BE2C (cell line): ENCODE measurements at regions not wholly inside any gene's neighbourhood (a gene's known extent, or its start where the extent isn't known, plus 50 kb on each side); places are given as distances from the start of the nearest gene placed in this dataset.

ENCODE experiments used
- DNase-seq: peaks from one replicate; pipeline ENCODE4 v3.0.0-alpha.2; 2020
- H3K27me3 ChIP-seq: fragments of 250-450 bp; sonication (Bioruptor Pico); 2 replicates; pipeline ENCODE4 v1.5.1; 2020; ENCODE audit warnings: mild to moderate bottlenecking
- H3K36me3 ChIP-seq: fragments of 250-450 bp; sonication (Bioruptor Pico); 2 replicates; pipeline ENCODE4 v1.5.1; 2020; ENCODE audit warnings: mild to moderate bottlenecking
- H3K4me1 ChIP-seq: fragments of 250-450 bp; sonication (Bioruptor Pico); 2 replicates; pipeline ENCODE4 v1.5.1; 2020
- H3K4me3 ChIP-seq: 2 replicates; pipeline ENCODE4 v1.5.1; 2011; ENCODE audit warnings: low read depth, low read length
- H3K9me3 ChIP-seq: fragments of 250-450 bp; sonication (Bioruptor Pico); 2 replicates; pipeline ENCODE4 v1.5.1; 2020
- TF ChIP-seq, protein P1 (sequence below): IDR thresholded peaks from 2 replicates; pipeline ENCODE4 v1.5.1; 2012; ENCODE audit warnings: mild to moderate bottlenecking, low read depth, low read length

GRCh38 chr6:40887079-40887791, 151.8 kb downstream of the UNC5CL start:
- TF ChIP-seq, protein P1, sequence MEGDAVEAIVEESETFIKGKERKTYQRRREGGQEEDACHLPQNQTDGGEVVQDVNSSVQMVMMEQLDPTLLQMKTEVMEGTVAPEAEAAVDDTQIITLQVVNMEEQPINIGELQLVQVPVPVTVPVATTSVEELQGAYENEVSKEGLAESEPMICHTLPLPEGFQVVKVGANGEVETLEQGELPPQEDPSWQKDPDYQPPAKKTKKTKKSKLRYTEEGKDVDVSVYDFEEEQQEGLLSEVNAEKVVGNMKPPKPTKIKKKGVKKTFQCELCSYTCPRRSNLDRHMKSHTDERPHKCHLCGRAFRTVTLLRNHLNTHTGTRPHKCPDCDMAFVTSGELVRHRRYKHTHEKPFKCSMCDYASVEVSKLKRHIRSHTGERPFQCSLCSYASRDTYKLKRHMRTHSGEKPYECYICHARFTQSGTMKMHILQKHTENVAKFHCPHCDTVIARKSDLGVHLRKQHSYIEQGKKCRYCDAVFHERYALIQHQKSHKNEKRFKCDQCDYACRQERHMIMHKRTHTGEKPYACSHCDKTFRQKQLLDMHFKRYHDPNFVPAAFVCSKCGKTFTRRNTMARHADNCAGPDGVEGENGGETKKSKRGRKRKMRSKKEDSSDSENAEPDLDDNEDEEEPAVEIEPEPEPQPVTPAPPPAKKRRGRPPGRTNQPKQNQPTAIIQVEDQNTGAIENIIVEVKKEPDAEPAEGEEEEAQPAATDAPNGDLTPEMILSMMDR = no peak
- Histone ChIP-seq H3K4me3 (no peak overlapping the region), H3K27me3 (no peaks in the 10 kb centered on the region), H3K4me1 (peaks cover 59% of the 10 kb centered on the region), H3K36me3 (no peaks in the 10 kb centered on the region), H3K9me3 (no peaks in the 10 kb centered on the region)
- no peak for DNase-seq

- Histone ChIP-seq H3K4me1 (peaks cover 60% of the 10 kb centered on the region), H3K9me3 (no peaks in the 10 kb centered on the region)
- DNase-seq = no peak
These were observed 153.8 kb downstream of the UNC5CL start for GRCh38 chr6:40885139-40885774.

DNA sequence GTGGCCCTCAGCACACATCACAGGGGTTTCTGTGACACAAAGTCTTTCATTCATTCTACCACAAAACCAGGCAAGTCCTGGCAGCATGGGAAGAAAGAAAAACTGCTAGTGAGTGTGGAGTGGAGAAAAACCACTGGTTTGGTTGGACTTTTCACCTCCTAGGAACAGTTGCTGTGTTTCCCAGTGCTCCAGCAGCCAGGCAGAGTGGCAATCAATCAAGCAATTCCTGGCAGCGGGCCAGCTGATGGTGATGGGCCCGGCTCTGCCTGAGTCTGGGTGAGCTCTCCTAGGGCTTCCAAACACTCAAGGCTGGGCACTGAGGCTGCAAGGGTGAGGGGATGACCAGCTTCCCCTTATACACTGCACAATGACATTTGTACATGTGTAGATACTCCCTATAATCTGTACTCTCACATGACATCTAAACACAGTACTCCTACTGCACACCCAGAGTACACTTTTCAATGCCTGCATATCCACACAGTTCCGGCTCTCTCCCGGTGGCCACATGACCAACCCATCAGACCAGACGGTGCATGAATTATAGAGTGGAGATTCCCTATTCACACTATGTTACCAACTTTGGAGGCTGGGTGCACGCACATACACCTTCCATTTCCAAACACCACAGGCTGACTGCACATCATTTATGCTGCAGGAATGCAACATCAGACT, 156.6 kb downstream of the UNC5CL start:
- TF ChIP-seq, protein P1 = no peak
- Histone ChIP-seq H3K4me1 (peaks cover 40% of the 10 kb centered on the region), H3K27me3 (no peaks in the 10 kb centered on the region), H3K9me3 (peaks cover 4% of the 10 kb centered on the region; the same call in 1 of the 2 replicates), H3K36me3 (no peaks in the 10 kb centered on the region), H3K4me3 (no peak overlapping the region)
- peak; percentile 91 for DNase-seq

More at GRCh38 chr6:40885139-40885774, 153.8 kb downstream of the UNC5CL start:
- Histone ChIP-seq H3K36me3 (no peaks in the 10 kb centered on the region), H3K27me3 (no peaks in the 10 kb centered on the region), H3K4me3 (no peak overlapping the region)
- TF ChIP-seq, protein P1 = no peak

DNA sequence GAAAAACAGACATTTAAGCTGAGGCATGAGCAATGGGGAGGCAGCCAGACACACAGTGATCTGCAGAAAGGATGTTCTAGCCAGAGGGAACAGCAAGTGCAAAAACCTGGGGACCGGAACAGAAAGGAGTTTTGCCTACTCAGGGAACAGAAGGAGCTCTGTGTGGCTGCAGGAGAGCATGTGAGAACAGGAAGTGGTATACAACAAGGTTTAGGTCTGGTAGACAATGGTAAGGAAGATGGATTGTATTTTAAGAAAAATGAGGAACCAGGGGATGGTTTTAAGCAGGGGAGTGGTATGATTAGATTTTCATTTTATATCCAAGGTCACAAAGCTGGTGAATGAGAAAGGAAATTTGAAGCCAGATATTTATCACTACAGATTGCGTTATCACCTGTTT, 157.5 kb downstream of the UNC5CL start:
- H3K4me3 ChIP-seq = no peak overlapping the region
- H3K36me3 ChIP-seq = no peaks in the 10 kb centered on the region
- peaks cover 4% of the 10 kb centered on the region; the same call in 1 of the 2 replicates for H3K9me3 ChIP-seq
- H3K4me1 ChIP-seq = peaks cover 30% of the 10 kb centered on the region
- no peak for DNase-seq
- TF ChIP-seq, protein P1 = no peak
- no peaks in the 10 kb centered on the region for H3K27me3 ChIP-seq

DNA sequence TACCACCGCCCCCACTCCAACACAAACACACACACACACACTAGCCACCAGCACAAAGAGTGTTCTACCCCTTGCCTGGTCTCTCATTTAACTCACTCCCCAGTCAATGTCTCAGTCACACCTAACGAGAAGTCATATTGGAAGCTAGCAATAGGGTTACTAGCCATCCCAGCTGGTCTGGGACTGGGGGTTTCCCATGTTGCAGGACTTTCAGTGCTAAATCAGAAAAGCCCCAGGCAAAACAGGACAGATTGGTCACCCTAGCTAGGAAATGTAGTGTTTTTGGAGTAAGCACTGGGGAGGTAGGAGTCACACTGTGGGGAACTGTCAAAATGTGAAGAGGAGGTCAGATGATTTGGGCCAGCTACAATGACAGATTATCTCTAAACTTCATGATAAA, 158.1 kb downstream of the UNC5CL start:
- Histone ChIP-seq H3K9me3 (peaks cover 4% of the 10 kb centered on the region; the same call in 1 of the 2 replicates), H3K4me3 (no peak overlapping the region), H3K36me3 (no peaks in the 10 kb centered on the region), H3K27me3 (no peaks in the 10 kb centered on the region), H3K4me1 (peaks cover 25% of the 10 kb centered on the region)
- TF ChIP-seq, protein P1 = no peak
- no peak for DNase-seq

DNA sequence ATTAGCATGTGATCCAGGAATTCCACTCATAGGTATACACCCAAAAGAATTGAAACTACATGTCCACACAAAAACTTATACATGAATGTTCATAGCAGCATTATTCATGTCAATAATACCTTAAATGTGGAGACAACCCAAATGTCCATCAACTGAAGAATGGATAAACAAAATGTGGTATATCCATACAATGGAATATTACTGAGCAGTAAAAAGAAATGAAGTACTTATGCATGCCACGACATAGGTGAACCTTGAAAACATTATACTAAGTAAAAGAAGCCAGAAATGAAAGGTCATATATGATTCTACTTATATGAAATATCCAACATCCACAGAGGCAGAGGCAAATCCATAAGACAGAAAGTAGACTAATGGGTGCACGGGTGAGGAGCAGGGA, 159.9 kb downstream of the UNC5CL start:
- Histone ChIP-seq H3K4me3 (no peak overlapping the region), H3K4me1 (peaks cover 29% of the 10 kb centered on the region), H3K9me3 (peaks cover 4% of the 10 kb centered on the region; the same call in 1 of the 2 replicates), H3K36me3 (no peaks in the 10 kb centered on the region), H3K27me3 (no peaks in the 10 kb centered on the region)
- TF ChIP-seq, protein P1 = no peak
- DNase-seq = no peak
